DMS53 (cell line): ENCODE measurements at regions not wholly inside any gene's neighbourhood (a gene's known extent, or its start where the extent isn't known, plus 50 kb on each side); places are given as distances from the start of the nearest gene placed in this dataset.
"Not testable (repeated sequence)": the region's sequence is repeated elsewhere in the genome, so short reads cannot be mapped to it uniquely, and the experiment has no call there.

Source experiments
- DNase-seq: peaks from one replicate; lab custom pipeline; 2025; lab: John Stamatoyannopoulos, UW

GRCh38 chr1:30186586-30186985, 536.8 kb downstream of the MATN1 start:
- DNase-seq, result no peak

GRCh38 chr1:30185809-30186208, 537.6 kb downstream of the MATN1 start:
- DNase-seq, result no peak

GRCh38 chr1:30185313-30185712, 538.1 kb downstream of the MATN1 start:
- DNase-seq, result no peak

- DNase-seq, result no peak
Measured at GRCh38 chr1:30184393-30185141, 538.8 kb downstream of the MATN1 start.

GRCh38 chr1:30183895-30184294, 539.5 kb downstream of the MATN1 start:
- DNase-seq, result no peak

GRCh38 chr1:30183006-30183405, 540.4 kb downstream of the MATN1 start:
- DNase-seq, result no peak

- no peak for DNase-seq
Measured at GRCh38 chr1:30179942-30180543, 543.3 kb downstream of the MATN1 start.

- no peak for DNase-seq
Measured at GRCh38 chr1:30176477-30176876, 546.9 kb downstream of the MATN1 start.

- DNase-seq, result no peak
Measured at GRCh38 chr1:30174499-30174898, 548.9 kb downstream of the MATN1 start.

- DNase-seq, result no peak
Measured at GRCh38 chr1:30173560-30173959, 549.8 kb downstream of the MATN1 start.

GRCh38 chr1:30172757-30173156, 550.6 kb downstream of the MATN1 start:
- DNase-seq, result no peak

- no peak for DNase-seq
Measured at GRCh38 chr1:30172299-30172694, 551.1 kb downstream of the MATN1 start.

GRCh38 chr1:30171537-30172298, 551.7 kb downstream of the MATN1 start:
- DNase-seq, result no peak

- DNase-seq, result no peak
Measured at GRCh38 chr1:30169269-30169668, 554.1 kb downstream of the MATN1 start.

GRCh38 chr1:30166174-30166573, 557.2 kb downstream of the MATN1 start:
- DNase-seq, result no peak

- no peak for DNase-seq
Measured at GRCh38 chr1:30165116-30165515, 558.3 kb downstream of the MATN1 start.

GRCh38 chr1:30164693-30165092, 558.7 kb downstream of the MATN1 start:
- no peak for DNase-seq

- DNase-seq, result no peak
Measured at GRCh38 chr1:30162565-30162964, 560.8 kb downstream of the MATN1 start.

- DNase-seq, result no peak
Measured at GRCh38 chr1:30161953-30162352, 561.4 kb downstream of the MATN1 start.

- no peak for DNase-seq
Measured at GRCh38 chr1:30160999-30161689, 562.2 kb downstream of the MATN1 start.

- DNase-seq, result no peak
Measured at GRCh38 chr1:30159015-30159414, 564.4 kb downstream of the MATN1 start.

GRCh38 chr1:30155698-30156097, 567.7 kb downstream of the MATN1 start:
- not testable (repeated sequence) for DNase-seq
